Type B pancreatic cell (in vitro differentiated cells): ENCODE measurements at regions not wholly inside any gene's neighbourhood (a gene's known extent, or its start where the extent isn't known, plus 50 kb on each side); places are given as distances from the start of the nearest gene placed in this dataset.
"Not testable (repeated sequence)": the region's sequence is repeated elsewhere in the genome, so short reads cannot be mapped to it uniquely, and the experiment has no call there.

ENCODE experiments used
- DNase-seq: peaks from one replicate; pipeline ENCODE4 v3.0.0; 2021; ENCODE audit warnings: mixed read lengths; ENCODE audit not compliant: unreplicated experiment; ENCODE audit errors: extremely low spot score
- H3K27ac Mint-ChIP-seq: 2 replicates; pipeline ENCODE4 v1.8.0; 2021; ENCODE audit warnings: mild to moderate bottlenecking, mixed read lengths
- H3K27me3 Mint-ChIP-seq: 2 replicates; pipeline ENCODE4 v1.8.0; 2021; ENCODE audit warnings: mixed read lengths
- H3K36me3 Mint-ChIP-seq: 2 replicates; pipeline ENCODE4 v1.8.0; 2021; ENCODE audit warnings: mixed read lengths
- H3K4me1 Mint-ChIP-seq: one replicate; pipeline ENCODE4 v1.8.0; 2021; ENCODE audit warnings: mixed read lengths; ENCODE audit not compliant: unreplicated experiment
- H3K4me3 Mint-ChIP-seq: 2 replicates; pipeline ENCODE4 v1.8.0; 2021; ENCODE audit warnings: mild to moderate bottlenecking, mixed read lengths
- H3K9me3 Mint-ChIP-seq: 2 replicates; pipeline ENCODE4 v1.8.0; 2021; ENCODE audit warnings: mixed read lengths
- CTCF ChIP-seq: fragments of 200-600 bp; sonication (generic); conservative IDR thresholded peaks from 2 replicates; pipeline ENCODE4 v1.5.0; 2021; ENCODE audit warnings: antibody characterized with exemption, mild to moderate bottlenecking

GRCh38 chr20:47927385-47927851 lies 142.1 kb upstream of the SULF2 start:
- TF ChIP-seq CTCF, result no peak
- DNase-seq, result no peak
- Mint-ChIP-seq H3K27ac (no peak overlapping the region), H3K36me3 (no peaks in the 10 kb centered on the region), H3K9me3 (peaks cover 8% of the 10 kb centered on the region), H3K27me3 (peaks cover 6% of the 10 kb centered on the region), H3K4me1 (peaks cover 15% of the 10 kb centered on the region), H3K4me3 (no peak overlapping the region)

- H3K36me3 Mint-ChIP-seq, result no peaks in the 10 kb centered on the region
- H3K27ac Mint-ChIP-seq, result no peak overlapping the region
- DNase-seq, result no peak
- peaks cover 20% of the 10 kb centered on the region for H3K4me1 Mint-ChIP-seq
- TF ChIP-seq CTCF, result no peak
- H3K27me3 Mint-ChIP-seq, result peaks cover 10% of the 10 kb centered on the region
- no peak overlapping the region for H3K4me3 Mint-ChIP-seq
- peaks cover 8% of the 10 kb centered on the region for H3K9me3 Mint-ChIP-seq
Observed at GRCh38 chr20:47926731-47927130, 141.4 kb upstream of the SULF2 start.

- no peaks in the 10 kb centered on the region for H3K36me3 Mint-ChIP-seq
- DNase-seq, result no peak
- H3K27ac Mint-ChIP-seq, result no peak overlapping the region
- H3K4me1 Mint-ChIP-seq, result peaks cover 26% of the 10 kb centered on the region
- H3K27me3 Mint-ChIP-seq, result peaks cover 14% of the 10 kb centered on the region
- H3K4me3 Mint-ChIP-seq, result no peak overlapping the region
- peaks cover 5% of the 10 kb centered on the region for H3K9me3 Mint-ChIP-seq
- no peak for TF ChIP-seq CTCF
Observed at GRCh38 chr20:47925593-47925992, 140.3 kb upstream of the SULF2 start.

GRCh38 chr20:47922269-47922668 lies 137.0 kb upstream of the SULF2 start:
- Mint-ChIP-seq H3K27me3 (peaks cover 14% of the 10 kb centered on the region), H3K9me3 (peaks cover 16% of the 10 kb centered on the region), H3K4me3 (no peak overlapping the region), H3K27ac (no peak overlapping the region), H3K4me1 (peaks cover 13% of the 10 kb centered on the region), H3K36me3 (peaks cover 3% of the 10 kb centered on the region)
- DNase-seq, result no peak
- no peak for TF ChIP-seq CTCF

GRCh38 chr20:47921829-47922228 lies 136.5 kb upstream of the SULF2 start:
- H3K36me3 Mint-ChIP-seq, DNase-seq, H3K4me3 Mint-ChIP-seq, H3K27ac Mint-ChIP-seq: not testable (repeated sequence)
- peaks cover 16% of the 10 kb centered on the region for H3K9me3 Mint-ChIP-seq
- H3K27me3 Mint-ChIP-seq, result peaks cover 14% of the 10 kb centered on the region
- H3K4me1 Mint-ChIP-seq, result peaks cover 13% of the 10 kb centered on the region

- Mint-ChIP-seq H3K36me3 (peaks cover 3% of the 10 kb centered on the region), H3K4me3 (no peak overlapping the region), H3K9me3 (peaks cover 17% of the 10 kb centered on the region), H3K27me3 (peaks cover 14% of the 10 kb centered on the region), H3K4me1 (peaks cover 13% of the 10 kb centered on the region), H3K27ac (no peak overlapping the region)
- no peak for TF ChIP-seq CTCF
- DNase-seq, result no peak
Observed at GRCh38 chr20:47921408-47921807, 136.1 kb upstream of the SULF2 start.
